SK-N-MC (cell line): ENCODE measurements at regions not wholly inside any gene's neighbourhood (a gene's known extent, or its start where the extent isn't known, plus 50 kb on each side); places are given as distances from the start of the nearest gene placed in this dataset.
"Not testable (repeated sequence)": the region's sequence is repeated elsewhere in the genome, so short reads cannot be mapped to it uniquely, and the experiment has no call there.

ENCODE experiments used
- DNase-seq: peaks from one replicate; pipeline ENCODE4 v3.0.0-alpha.2; 2011; ENCODE audit warnings: low read depth, low spot score
- H3K27ac ChIP-seq: fragments of 200-600 bp; sonication (generic); 2 replicates; pipeline ENCODE4 v1.5.1; 2016; ENCODE audit warnings: mixed run types
- H3K36me3 ChIP-seq: fragments of 200-600 bp; sonication (generic); 2 replicates; pipeline ENCODE4 v1.6.1; 2017; ENCODE audit warnings: antibody characterized with exemption, low read length, mixed read lengths; ENCODE audit not compliant: insufficient read depth
- H3K4me3 ChIP-seq: fragments of 200-600 bp; sonication (generic); 2 replicates; pipeline ENCODE4 v1.5.1; 2016
- H3K9ac ChIP-seq: fragments of 200-600 bp; sonication (generic); 2 replicates; pipeline ENCODE4 v1.8.0; 2017; ENCODE audit warnings: mixed run types, mixed read lengths; ENCODE audit not compliant: insufficient read length
- H3K9me3 ChIP-seq: fragments of 200-600 bp; sonication (generic); 2 replicates; pipeline ENCODE4 v1.6.1; 2017; ENCODE audit warnings: low read depth, mild to moderate bottlenecking, antibody characterized with exemption, low read length, moderate library complexity, mixed read lengths
- EZH2 ChIP-seq: fragments of 200-600 bp; sonication (generic); IDR thresholded peaks from one replicate; pipeline ENCODE4 v1.6.1; 2017; ENCODE audit warnings: antibody characterized with exemption
- FOXP2 ChIP-seq: optimal IDR thresholded peaks from 2 replicates; pipeline ENCODE3; 2011; ENCODE audit warnings: mild to moderate bottlenecking, moderate library complexity; ENCODE audit not compliant: insufficient read depth; ENCODE audit errors: extremely low read length, control extremely low read depth
- POLR2AphosphoS5 ChIP-seq: IDR thresholded peaks from 2 replicates; pipeline ENCODE4 v1.6.1; 2012; ENCODE audit warnings: mild to moderate bottlenecking, low read depth, low read length, borderline replicate concordance

DNA sequence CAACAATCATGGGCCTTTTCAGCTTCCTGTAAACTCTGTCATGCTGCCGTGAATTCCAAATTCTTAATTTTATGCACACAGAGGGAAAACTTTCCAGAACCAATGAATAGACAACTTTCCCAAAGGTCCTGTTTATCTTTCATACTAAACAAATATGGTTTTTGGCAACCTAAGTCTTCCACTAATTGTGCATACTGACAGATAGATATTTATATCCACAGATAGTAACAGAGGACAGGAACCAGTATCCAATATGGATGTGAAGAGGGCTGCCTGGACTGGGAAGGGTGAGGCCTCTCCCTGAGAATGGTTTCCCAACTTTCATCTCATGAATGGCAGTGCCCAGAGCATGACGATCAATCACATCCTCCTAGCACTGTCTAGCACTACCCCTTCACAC is 80.4 kb downstream of the MRPL57 start:
- Histone ChIP-seq H3K9me3 (no peaks in the 10 kb centered on the region), H3K36me3 (no peaks in the 10 kb centered on the region), H3K9ac (no peak overlapping the region), H3K4me3 (no peak overlapping the region), H3K27ac (no peak overlapping the region)
- no peak for DNase-seq
- no peak for TF ChIP-seq EZH2
- TF ChIP-seq FOXP2: no peak
- no peak for TF ChIP-seq POLR2AphosphoS5

DNA sequence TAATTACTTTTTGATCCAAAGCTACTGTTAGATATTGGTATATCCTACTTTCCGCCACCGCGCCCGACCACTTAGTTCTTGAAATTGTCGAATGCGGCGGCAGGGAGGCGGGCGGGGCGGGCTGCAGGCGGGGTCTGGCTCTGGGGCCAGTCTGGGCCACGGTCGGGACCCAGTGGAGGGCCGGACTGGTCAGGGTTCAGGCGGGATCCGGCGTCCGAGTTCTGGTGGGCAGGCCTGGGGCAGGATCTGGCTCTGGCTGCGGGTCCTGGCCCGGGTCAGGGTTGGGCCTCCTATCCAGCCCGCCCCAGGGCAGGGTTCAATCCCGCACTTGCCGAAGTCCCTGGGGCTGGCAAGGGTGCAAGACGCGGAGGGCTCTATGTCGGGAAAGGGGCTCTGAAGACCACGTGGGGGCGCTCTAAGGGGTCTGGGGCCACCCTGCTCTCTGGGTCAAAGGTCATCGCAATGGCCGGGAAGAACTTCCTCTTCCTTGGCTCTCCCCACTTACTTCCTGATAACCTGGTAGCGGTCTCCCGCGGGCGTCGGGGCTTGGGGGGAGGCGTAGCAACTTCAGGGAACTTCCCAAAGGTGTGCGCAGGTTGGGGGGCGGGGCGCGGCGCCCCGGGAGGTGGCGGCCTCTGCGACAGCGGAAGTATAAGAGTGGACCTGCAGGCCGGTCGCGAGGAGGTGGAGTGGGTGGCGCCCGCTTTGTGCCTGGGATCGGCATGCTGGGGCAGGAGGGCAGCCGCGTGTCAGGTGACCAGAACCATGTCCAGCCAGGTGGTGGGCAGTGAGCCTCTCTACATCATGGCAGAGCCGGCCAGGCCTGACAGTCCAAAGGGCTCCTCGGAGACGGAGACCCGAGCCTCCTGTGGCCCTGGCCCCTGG is 83.4 kb downstream of the MRPL57 start:
- no peak for TF ChIP-seq POLR2AphosphoS5
- TF ChIP-seq FOXP2: no peak
- no peak for TF ChIP-seq EZH2
- DNase-seq: no peak

DNA sequence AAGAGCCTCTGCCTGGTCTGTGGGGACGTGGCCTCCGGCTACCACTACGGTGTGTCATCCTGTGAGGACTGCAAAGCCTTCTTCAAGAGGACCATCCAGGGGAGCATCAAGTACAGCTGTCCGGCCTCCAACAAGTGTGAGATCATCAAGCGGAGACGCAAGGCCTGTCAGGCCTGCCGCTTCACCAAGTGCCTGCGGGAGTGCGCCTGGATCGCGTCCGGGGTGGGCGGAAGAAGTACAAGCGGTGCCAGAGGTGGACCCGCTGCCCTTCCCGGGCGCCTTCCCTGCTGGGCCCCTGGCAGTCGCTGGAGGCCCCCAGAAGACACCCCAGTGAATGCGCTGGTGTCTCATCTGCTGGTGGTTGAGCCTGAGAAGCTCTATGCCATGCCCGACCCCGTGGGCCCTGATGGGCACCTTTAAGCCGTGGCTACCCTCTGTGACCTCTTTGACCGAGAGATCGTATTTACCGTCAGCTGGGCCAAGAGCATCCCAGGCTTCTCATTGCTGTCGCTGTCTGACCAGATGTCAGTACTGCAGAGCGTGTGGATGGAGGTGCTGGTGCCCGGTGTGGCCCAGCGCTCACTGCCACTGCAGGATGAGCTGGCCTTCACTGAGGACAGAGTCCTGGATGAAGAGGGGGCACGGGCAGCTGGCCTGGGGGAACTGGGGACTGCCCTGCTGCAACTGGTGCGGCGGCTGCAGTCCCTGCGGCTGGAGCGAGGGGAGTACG is 84.3 kb downstream of the MRPL57 start:
- not testable (repeated sequence) for H3K36me3 ChIP-seq, H3K9me3 ChIP-seq, H3K27ac ChIP-seq, H3K4me3 ChIP-seq, DNase-seq, H3K9ac ChIP-seq

More for the DNA sequence above, 83.4 kb downstream of the MRPL57 start:
- Histone ChIP-seq H3K36me3 (no peaks in the 10 kb centered on the region), H3K9ac (no peak overlapping the region), H3K4me3 (no peak overlapping the region), H3K27ac (no peak overlapping the region), H3K9me3 (no peaks in the 10 kb centered on the region)

DNA sequence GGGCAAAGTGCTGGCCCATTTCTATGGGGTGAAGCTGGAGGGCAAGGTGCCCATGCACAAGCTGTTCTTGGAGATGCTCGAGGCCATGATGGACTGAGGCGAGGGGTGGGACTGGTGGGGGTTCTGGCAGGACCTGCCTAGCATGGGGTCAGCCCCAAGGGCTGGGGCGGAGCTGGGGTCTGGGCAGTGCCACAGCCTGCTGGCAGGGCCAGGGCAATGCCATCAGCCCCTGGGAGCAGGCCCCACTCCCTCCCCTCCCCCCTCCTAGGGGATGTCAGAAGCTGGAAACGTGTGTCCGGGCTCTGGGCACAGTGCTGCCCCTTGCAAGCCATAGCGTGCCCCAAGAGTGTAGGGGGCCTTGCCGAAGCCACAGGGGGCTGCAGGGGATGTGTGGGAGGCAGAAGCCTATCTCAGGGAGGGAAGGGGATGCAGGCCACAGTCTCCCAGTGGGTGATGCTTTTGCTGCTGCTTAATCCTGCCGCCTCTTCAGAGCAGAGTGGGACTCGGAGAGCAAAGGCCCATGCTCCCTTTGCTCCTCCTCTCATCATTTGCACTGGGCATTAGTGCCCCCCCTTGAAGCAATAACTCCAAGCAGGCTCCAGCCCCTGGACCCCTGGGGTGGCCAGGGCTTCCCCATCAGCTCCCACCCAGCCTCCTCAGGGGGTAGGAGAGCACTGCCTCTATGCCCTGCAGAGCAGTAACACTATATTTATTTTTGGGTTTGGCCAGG is 85.2 kb downstream of the MRPL57 start:
- not testable (repeated sequence) for H3K27ac ChIP-seq, H3K4me3 ChIP-seq, H3K36me3 ChIP-seq, H3K9ac ChIP-seq, DNase-seq, H3K9me3 ChIP-seq

DNA sequence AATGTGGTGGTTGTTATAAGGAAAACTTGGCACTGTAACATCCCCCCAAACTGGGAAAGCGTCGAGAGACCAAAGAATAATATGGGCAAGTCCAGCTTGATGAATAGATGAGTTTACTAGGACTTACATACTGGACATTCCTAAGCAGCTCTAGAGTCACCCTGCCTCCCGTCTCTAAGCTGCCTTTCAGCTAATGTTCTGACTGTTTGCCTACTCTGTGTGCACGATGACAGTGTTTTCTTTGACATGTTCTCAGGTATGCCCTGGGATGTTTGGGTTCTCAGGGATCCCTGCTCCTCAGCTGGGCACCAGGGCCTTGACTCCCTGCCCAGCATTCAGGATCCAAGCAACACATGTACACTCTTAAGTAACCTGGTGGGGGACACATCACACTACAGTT is 87.5 kb downstream of the MRPL57 start:
- not testable (repeated sequence) for DNase-seq, H3K9me3 ChIP-seq, H3K36me3 ChIP-seq, H3K4me3 ChIP-seq, H3K9ac ChIP-seq, H3K27ac ChIP-seq

DNA sequence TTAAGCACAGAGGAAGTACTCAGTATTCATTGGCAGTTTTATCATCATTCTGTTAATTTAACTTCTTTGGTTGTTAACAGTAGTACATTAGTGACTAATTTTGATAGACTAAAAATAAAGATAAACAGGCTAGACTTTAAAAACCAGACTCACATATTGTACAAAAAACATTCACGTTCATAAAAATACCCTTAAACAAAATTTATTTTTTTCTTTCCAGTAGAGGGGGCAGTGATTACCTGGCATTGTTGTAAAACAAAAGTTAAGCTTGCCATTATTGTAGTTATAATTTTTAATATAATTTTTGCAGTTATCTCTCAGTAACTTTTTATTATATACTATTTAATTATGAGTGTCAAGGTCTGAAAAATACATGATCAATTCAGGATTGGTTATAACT is 92.0 kb downstream of the MRPL57 start:
- H3K9ac ChIP-seq, DNase-seq, H3K27ac ChIP-seq, H3K36me3 ChIP-seq, H3K9me3 ChIP-seq, H3K4me3 ChIP-seq: not testable (repeated sequence)

DNA sequence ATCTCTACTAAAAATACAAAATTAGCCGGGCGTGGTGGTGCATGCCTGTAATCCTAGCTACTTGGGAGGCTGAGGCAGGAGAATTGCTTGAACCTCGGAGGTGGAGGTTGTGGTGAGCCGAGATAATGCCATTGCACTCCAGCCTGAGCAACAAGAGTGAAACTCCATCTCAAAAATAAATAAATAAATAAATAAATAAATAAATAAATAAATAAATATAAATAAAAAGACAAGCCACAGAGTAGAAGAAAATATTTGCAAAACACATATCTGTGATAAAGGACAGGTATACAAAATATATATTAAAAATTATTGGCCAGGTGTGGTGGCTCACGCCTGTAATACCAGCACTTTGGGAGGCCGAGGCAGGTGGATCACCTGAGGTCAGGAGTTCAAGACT is 96.0 kb downstream of the MRPL57 start:
- H3K9me3 ChIP-seq, H3K27ac ChIP-seq, H3K36me3 ChIP-seq, H3K9ac ChIP-seq, H3K4me3 ChIP-seq, DNase-seq: not testable (repeated sequence)

DNA sequence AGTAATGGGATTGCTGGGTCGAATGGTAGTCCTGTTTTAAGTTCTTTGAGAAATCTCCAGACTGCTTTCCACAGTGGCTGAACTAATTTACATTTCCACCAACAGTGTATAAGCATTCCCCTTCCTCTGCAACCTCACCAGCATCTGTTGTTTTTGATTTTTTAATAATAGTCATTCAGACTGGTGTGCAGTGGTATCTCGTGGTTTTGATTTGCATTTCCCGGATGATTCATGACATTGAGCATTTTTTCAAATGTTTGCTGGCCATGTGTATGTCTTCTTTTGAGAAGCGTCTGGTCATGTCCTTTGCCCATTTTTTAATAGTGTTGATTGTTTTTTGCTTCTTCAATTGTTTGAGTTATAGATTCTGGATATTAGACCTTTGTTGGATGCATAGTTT is 98.0 kb downstream of the MRPL57 start:
- not testable (repeated sequence) for DNase-seq, H3K36me3 ChIP-seq, H3K4me3 ChIP-seq, H3K27ac ChIP-seq, H3K9ac ChIP-seq, H3K9me3 ChIP-seq

DNA sequence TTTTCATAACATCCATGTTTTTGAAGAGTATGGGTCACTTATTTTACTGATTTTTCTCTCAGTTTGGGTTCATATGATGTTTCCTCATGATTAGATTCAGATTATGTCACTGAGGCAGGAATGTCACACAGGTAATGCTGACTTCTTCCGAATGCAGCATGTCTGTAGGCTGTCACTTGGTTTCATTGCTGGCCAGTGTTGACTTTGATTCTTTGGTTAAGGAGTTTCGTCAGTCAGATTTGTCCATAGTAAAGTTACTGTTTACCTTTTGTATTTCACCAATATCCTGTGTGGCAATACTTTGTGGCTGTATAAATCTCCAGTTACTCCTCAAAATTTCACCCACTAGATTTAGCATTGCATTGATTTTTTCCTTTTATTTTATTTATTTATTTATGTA is 105.6 kb downstream of the MRPL57 start:
- Histone ChIP-seq H3K36me3 (no peaks in the 10 kb centered on the region), H3K27ac (no peak overlapping the region), H3K9ac (no peak overlapping the region), H3K9me3 (0 out of 2 replicates have a peak, but pooled peaks cover 4% of the 10 kb centered on the region), H3K4me3 (no peak overlapping the region)
- TF ChIP-seq FOXP2: no peak
- no peak for TF ChIP-seq EZH2
- TF ChIP-seq POLR2AphosphoS5: no peak
- no peak for DNase-seq
